Keratinocyte (primary cell): ENCODE measurements at regions not wholly inside any gene's neighbourhood (a gene's known extent, or its start where the extent isn't known, plus 50 kb on each side); places are given as distances from the start of the nearest gene placed in this dataset.

Experiments used
- DNase-seq: peaks from one replicate; pipeline ENCODE4 v3.0.0-alpha.2; 2011; ENCODE audit warnings: low read depth, missing footprints, low spot score
- FAIRE-seq: peaks from 2 replicates; lab custom pipeline; 2011; peaks lifted over from hg19 to GRCh38; lab: Jason Lieb, UNC
- H2AFZ ChIP-seq: 2 replicates; pipeline ENCODE4 v1.6.0; 2012; ENCODE audit warnings: low read length, control low read depth, inconsistent platforms; ENCODE audit not compliant: control insufficient read depth
- H3K27ac ChIP-seq: 2 replicates; pipeline ENCODE4 v1.5.1; 2011; ENCODE audit warnings: low read length; ENCODE audit not compliant: control insufficient read depth, insufficient read depth
- H3K27me3 ChIP-seq: 3 replicates; pipeline ENCODE4 v1.6.0; 2011; ENCODE audit warnings: low read length; ENCODE audit not compliant: control insufficient read depth, insufficient read depth; ENCODE audit errors: extremely low read depth
- H3K36me3 ChIP-seq, 2 experiments: 2 replicates in 1 of 2; 3 replicates in 1 of 2; pipeline ENCODE4 v1.5.1; 2011; ENCODE audit warnings: low read length in 2 of 2, mild to moderate bottlenecking in 1 of 2; ENCODE audit not compliant: control insufficient read depth in 2 of 2, insufficient read depth in 2 of 2; ENCODE audit errors: extremely low read depth in 1 of 2
- H3K4me1 ChIP-seq: 3 replicates; pipeline ENCODE4 v1.5.1; 2011; ENCODE audit warnings: low read length; ENCODE audit not compliant: control insufficient read depth, insufficient read depth; ENCODE audit errors: extremely low read depth
- H3K4me2 ChIP-seq: 3 replicates; pipeline ENCODE4 v1.6.0; 2011; ENCODE audit warnings: low read depth, low read length; ENCODE audit not compliant: control insufficient read depth, insufficient read depth; ENCODE audit errors: extremely low read depth
- H3K4me3 ChIP-seq, 3 experiments: fragments of 200-600 bp in 1 of 3; sonication (generic) in 1 of 3; 2 replicates in 2 of 3; 3 replicates in 1 of 3; pipeline ENCODE4 v1.5.1; 2011 to 2016; ENCODE audit warnings: low read length in 3 of 3, mild to moderate bottlenecking in 3 of 3, control low read depth in 2 of 3, inconsistent platforms in 1 of 3, low read depth in 1 of 3, mixed read lengths in 1 of 3, mixed run types in 1 of 3, moderate library complexity in 1 of 3; ENCODE audit not compliant: control insufficient read depth in 2 of 3, insufficient read depth in 2 of 3; ENCODE audit errors: extremely low read depth in 1 of 3
- H3K79me2 ChIP-seq: 2 replicates; pipeline ENCODE4 v1.6.0; 2012; ENCODE audit warnings: low read length; ENCODE audit not compliant: control insufficient read depth, insufficient read depth
- H3K9ac ChIP-seq: 3 replicates; pipeline ENCODE4 v1.6.0; 2011; ENCODE audit warnings: low read length; ENCODE audit not compliant: control insufficient read depth, insufficient read depth; ENCODE audit errors: extremely low read depth
- H3K9me1 ChIP-seq: 3 replicates; pipeline ENCODE4 v1.6.0; 2011; ENCODE audit warnings: low read length; ENCODE audit not compliant: control insufficient read depth, insufficient read depth; ENCODE audit errors: extremely low read depth
- H3K9me3 ChIP-seq: 2 replicates; pipeline ENCODE4 v1.5.1; 2012; ENCODE audit warnings: low read depth, low read length; ENCODE audit not compliant: control insufficient read depth
- H4K20me1 ChIP-seq: 3 replicates; pipeline ENCODE4 v1.6.0; 2011; ENCODE audit warnings: low read length; ENCODE audit not compliant: control insufficient read depth, insufficient read depth; ENCODE audit errors: extremely low read depth
- EZH2 ChIP-seq: IDR thresholded peaks from one replicate; pipeline ENCODE4 v1.6.1; 2012; ENCODE audit warnings: inconsistent platforms, mild to moderate bottlenecking, low read length, moderate library complexity
- dilution Hi-C: fragments of 300-500 bp; cut with MboI; formaldehyde crosslinking; loops from one replicate; pipeline ENCODE4 v1.7.0; 2020; ENCODE audit warnings: low sequenced_read_pairs; ENCODE audit not compliant: extremely low pct_ligation_motif_present
- TF ChIP-seq, protein P1 (sequence below), 3 experiments: IDR thresholded peaks in 1 of 3; conservative IDR thresholded peaks in 1 of 3; optimal IDR thresholded peaks in 1 of 3; 2 replicates in 2 of 3; 3 replicates in 1 of 3; pipeline versions ENCODE3 to v1.5.1; 2011; ENCODE audit warnings: low read length in 3 of 3, mild to moderate bottlenecking in 3 of 3, moderate library complexity in 2 of 3, control low read depth in 1 of 3, inconsistent platforms in 1 of 3; ENCODE audit not compliant: insufficient read depth in 2 of 3; ENCODE audit errors: extremely low read depth in 1 of 3

- H3K27me3 ChIP-seq: no peaks in the 10 kb centered on the region
- no peak for DNase-seq
- no peaks in the 10 kb centered on the region for H3K36me3 ChIP-seq
- H3K9ac ChIP-seq: no peak overlapping the region
- H3K79me2 ChIP-seq: no peaks in the 10 kb centered on the region
- dilution Hi-C loops: no loop called here
- no peak overlapping the region for H3K27ac ChIP-seq
- no peak for FAIRE-seq
- no peak for TF ChIP-seq EZH2
- TF ChIP-seq, protein P1, sequence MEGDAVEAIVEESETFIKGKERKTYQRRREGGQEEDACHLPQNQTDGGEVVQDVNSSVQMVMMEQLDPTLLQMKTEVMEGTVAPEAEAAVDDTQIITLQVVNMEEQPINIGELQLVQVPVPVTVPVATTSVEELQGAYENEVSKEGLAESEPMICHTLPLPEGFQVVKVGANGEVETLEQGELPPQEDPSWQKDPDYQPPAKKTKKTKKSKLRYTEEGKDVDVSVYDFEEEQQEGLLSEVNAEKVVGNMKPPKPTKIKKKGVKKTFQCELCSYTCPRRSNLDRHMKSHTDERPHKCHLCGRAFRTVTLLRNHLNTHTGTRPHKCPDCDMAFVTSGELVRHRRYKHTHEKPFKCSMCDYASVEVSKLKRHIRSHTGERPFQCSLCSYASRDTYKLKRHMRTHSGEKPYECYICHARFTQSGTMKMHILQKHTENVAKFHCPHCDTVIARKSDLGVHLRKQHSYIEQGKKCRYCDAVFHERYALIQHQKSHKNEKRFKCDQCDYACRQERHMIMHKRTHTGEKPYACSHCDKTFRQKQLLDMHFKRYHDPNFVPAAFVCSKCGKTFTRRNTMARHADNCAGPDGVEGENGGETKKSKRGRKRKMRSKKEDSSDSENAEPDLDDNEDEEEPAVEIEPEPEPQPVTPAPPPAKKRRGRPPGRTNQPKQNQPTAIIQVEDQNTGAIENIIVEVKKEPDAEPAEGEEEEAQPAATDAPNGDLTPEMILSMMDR (optimal IDR thresholded peaks at IDR 0.05 in 1 of 3, IDR thresholded peaks at IDR 0.05 in 1 of 3, conservative IDR thresholded peaks at IDR 0.05 in 1 of 3; ENCODE audit: extremely low read depth in 1 of 3, insufficient read depth in 2 of 3, low read length in 3 of 3): no peak
- no peaks in the 10 kb centered on the region for H3K9me3 ChIP-seq
- H3K4me3 ChIP-seq: no peak overlapping the region
- H2AFZ ChIP-seq: no peak overlapping the region
- no peak overlapping the region for H3K4me2 ChIP-seq
- no peaks in the 10 kb centered on the region for H3K9me1 ChIP-seq
- H3K4me1 ChIP-seq: no peaks in the 10 kb centered on the region
- no peaks in the 10 kb centered on the region for H4K20me1 ChIP-seq
Observed at GRCh38 chr18:50492097-50492496, 67.8 kb upstream of the MAPK4 start.

DNA sequence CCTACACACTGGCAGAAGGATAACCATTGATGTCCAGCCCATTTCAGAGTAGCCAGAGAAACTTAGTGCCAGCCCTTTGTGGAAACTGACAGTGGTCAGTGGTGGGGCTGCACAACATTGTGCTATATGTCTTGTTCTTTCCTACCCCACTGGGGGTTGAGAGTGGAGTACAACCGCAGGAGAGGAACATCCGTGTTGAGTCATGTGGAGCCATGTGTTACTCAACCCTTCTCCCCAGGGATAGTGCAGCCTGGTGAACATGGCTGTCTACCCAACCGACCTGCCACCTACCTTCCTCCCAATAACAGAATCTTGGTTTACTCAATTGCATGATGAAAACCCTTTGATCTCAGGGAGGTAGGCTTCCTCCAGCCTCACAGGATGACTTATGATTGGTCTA, 65.3 kb upstream of the MAPK4 start:
- Histone ChIP-seq H3K27me3 (no peaks in the 10 kb centered on the region), H2AFZ (no peak overlapping the region), H3K9me1 (no peaks in the 10 kb centered on the region), H3K4me3 (no peak overlapping the region), H3K79me2 (no peaks in the 10 kb centered on the region), H3K9ac (no peak overlapping the region), H3K4me2 (no peak overlapping the region), H3K27ac (no peak overlapping the region), H3K36me3 (no peaks in the 10 kb centered on the region), H3K4me1 (no peaks in the 10 kb centered on the region), H4K20me1 (no peaks in the 10 kb centered on the region), H3K9me3 (no peaks in the 10 kb centered on the region)
- FAIRE-seq (no peak), DNase-seq (no peak)
- TF ChIP-seq, protein P1 (optimal IDR thresholded peaks at IDR 0.05 in 1 of 3, IDR thresholded peaks at IDR 0.05 in 1 of 3, conservative IDR thresholded peaks at IDR 0.05 in 1 of 3; ENCODE audit: extremely low read depth in 1 of 3, insufficient read depth in 2 of 3, low read length in 3 of 3): no peak
- TF ChIP-seq EZH2: no peak
- dilution Hi-C loops: no loop called here
